ENCODE measurements at regions not wholly inside any gene's neighbourhood (a gene's known extent, or its start where the extent isn't known, plus 50 kb on each side); places are given as distances from the start of the nearest gene placed in this dataset.
"Not testable (repeated sequence)": the region's sequence is repeated elsewhere in the genome, so short reads cannot be mapped to it uniquely, and the experiment has no call there.

DNA sequence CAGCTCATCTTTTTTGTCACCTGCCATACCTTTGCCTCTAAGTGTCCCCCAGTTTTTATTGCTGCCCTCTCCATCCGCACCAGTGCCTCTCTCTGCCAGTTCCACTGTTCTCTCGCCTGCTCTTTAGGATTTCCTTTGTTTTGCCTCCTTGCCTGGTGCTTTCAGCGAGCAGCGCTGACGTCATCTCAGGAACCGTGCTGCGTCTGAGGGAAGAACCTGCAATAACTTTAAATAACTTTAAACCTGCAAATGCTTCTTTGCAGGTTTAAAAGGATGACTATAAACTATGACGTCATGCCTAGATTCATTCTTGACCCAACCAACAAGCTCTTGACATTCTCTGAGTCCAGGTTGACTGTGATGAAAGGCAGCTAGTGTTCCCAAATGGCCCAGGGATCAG lies 105.1 kb downstream of the LRRC74B start:
- intact Hi-C loops (cut with DNase I): not testable (repeated sequence)
- peak in 2 of 10 donors; percentile 20 to 22 for DNase-seq

GRCh38 chr22:21187841-21188240 lies 142.1 kb downstream of the LRRC74B start:
- DNase-seq: peak in 1 of 10 donors; percentile 5
- intact Hi-C loops (cut with DNase I): not testable (repeated sequence)

DNA sequence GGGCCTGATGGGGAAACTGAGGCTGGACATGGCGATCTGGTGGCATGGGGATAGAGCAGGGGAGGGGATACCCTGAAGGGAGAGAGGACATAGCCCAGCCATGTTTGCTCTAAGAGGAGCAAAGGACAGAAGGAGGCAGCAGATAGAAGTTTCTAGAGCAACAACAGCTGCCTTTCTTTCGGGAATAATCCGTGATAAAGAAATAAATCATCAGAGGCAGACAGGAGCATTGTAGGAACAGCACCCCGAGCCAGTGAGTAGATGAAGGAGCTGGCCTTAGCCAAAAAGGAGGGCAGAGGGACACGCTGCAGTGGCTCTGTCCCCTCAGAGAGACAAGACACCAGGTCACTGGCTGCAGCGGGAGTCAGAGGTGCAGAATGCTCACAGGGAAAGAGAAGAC lies 166.3 kb downstream of the LRRC74B start:
- intact Hi-C loops (cut with DNase I): not testable (repeated sequence)
- DNase-seq: peak in 1 of 10 donors; percentile 27

DNA sequence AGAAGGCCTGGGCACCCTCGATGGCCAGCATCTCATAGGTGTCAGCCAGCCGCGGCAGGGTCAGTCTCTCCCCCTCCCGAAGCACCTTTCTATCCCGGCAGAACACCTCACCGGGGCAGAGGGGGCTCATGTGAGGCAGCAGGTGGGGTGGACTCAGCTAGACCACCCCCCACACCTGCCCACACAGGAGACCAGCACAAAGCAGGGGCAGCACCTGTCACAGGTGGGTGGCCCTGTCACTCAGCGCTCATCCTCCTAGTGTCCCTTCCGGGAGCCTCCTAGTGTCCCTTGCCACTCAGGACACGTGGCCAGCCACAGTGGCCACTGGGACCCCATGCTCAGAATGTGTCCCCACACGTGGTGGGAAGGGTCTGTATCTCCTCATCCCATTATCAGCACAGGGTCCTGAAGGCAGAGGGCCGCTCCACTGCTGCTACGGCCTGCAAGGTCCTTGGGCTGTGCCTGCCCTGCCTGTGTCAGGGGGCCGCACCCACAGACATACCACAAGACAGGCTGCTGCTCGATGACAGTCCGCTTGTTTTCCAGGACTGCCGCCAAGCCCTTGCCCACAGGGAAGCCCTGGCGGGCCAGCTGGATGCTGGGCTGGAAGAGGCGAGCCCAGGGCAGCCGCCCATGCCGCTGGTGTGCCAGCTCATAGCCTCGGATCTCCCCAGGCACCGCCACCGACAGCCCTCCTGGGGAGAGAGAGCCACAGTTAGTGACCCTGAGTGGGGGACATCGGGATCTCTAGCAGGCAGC lies 167.4 kb upstream of the RIMBP3B start:
- intact Hi-C loops (cut with DNase I): not testable (repeated sequence)
- DNase-seq: peak in 3 of 10 donors; percentile 24 to 58 (median 56)

- intact Hi-C loops (cut with DNase I); DNase-seq: not testable (repeated sequence)
Observed at GRCh38 chr22:21224900-21225299, 158.7 kb upstream of the RIMBP3B start.

DNA sequence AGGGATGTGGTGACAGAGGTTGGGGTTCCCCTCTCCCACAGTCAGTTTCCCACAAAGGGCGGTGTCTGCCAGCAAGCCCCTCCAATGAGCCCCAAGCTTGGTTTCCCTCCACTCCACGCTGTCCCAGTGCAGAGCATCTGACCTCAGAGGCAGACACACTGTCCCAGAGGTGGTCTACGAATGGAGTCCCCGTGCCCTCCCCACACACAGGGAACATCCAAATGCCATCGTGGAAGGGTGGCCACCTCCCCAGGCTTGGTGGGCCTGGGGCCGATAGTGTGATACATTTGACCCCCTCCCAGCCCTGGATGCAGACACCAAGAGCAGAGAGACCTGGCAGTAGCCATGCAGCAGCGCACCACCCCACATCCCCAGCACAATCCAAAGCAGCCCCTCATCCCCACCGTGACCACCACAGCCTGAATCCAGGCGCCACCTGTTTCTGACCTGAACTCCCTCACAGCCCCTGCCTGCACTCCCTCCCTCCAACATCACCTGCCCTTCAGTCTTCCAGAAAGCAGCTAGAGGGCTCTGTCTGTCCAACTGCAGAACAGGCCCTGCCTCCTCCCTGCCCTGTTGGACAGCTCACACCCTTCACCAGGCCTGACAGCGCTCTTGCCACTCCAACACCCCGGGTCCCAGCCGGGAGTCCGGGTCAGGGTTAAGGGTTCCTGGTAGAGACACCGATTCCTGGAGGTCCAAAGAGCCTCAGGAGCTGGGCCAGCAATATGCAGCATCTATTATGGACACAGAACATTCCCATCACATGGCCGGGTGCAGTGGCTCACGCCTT lies 156.5 kb upstream of the RIMBP3B start:
- DNase-seq: peak in 1 of 10 donors; percentile 47
- intact Hi-C loops (cut with DNase I): not testable (repeated sequence)

DNA sequence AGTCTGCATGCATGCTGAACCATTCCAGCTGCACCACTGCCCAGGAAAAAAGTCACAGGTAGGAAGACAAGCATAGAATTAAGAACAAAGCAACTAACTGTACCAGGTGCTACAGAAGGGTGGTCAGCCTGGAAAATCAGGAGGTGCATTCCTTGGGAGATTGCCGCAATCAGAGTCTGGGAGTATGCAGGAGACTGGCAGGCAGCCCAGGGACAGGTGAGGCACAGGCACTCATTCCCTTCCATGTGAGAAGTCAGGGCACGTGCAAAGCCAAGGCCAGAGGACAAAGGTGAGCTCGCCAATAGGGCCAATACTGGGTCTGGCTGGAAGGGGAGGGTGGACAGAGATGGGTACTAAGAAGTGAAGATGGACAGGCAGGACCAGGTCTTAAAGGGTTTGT lies 132.1 kb upstream of the RIMBP3B start:
- peak in 2 of 10 donors; percentile 13 to 17 for DNase-seq
- intact Hi-C loops (cut with DNase I): not testable (repeated sequence)

DNA sequence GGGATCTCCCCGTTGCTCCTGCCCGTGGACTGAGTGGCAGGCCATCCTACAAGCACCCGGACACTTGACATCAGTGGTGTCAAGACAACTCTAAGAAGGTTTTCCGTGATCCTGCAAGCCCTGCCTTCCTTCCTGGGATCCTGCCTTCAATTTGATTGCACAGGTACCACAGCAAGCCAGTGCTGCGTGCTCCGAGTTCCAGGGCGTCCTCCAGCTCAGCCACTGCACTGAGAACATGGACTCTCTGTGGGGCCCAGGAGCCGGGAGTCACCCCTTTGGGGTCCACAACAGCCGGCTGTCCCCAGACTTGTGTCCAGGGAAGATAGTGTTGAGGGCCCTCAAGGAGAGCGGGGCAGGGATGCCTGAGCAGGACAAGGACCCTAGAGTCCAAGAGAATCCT lies 100.9 kb upstream of the RIMBP3B start:
- peak in 7 of 10 donors; percentile 0 to 84 (median 13) for DNase-seq
- intact Hi-C loops (cut with DNase I): not testable (repeated sequence)

GRCh38 chr22:21293702-21294101 lies 89.8 kb upstream of the RIMBP3B start:
- DNase-seq: peak in 2 of 10 donors; percentile 20 to 25

GRCh38 chr22:21327629-21328028 lies 55.9 kb upstream of the RIMBP3B start:
- intact Hi-C loops (cut with DNase I); DNase-seq: not testable (repeated sequence)

More at GRCh38 chr22:21293702-21294101, 89.8 kb upstream of the RIMBP3B start:
- intact Hi-C loops (cut with DNase I): not testable (repeated sequence)

All from posterior cingulate gyrus (tissue), 11 donors.